Kidney (tissue), 13 donors: ENCODE measurements at regions not wholly inside any gene's neighbourhood (a gene's known extent, or its start where the extent isn't known, plus 50 kb on each side); places are given as distances from the start of the nearest gene placed in this dataset.

ENCODE experiments used
- DNase-seq, 5 donors: peaks; one replicate each; pipeline ENCODE4 v3.0.0-alpha.2; 2013 to 2020
- FAIRE-seq: peaks from 2 replicates; lab custom pipeline; 2012; peaks lifted over from hg19 to GRCh38; lab: Jason Lieb, UNC
- H3K27ac ChIP-seq, 2 donors: one replicate each; pipeline ENCODE4 v1.7.0; 2013; ENCODE audit warnings: low read depth in 2 of 2, low read length in 2 of 2, inconsistent platforms in 1 of 2
- H3K27me3 ChIP-seq: one replicate; pipeline ENCODE4 v1.7.1; 2013; ENCODE audit warnings: low read length, inconsistent platforms; ENCODE audit not compliant: control insufficient read depth, insufficient read depth
- H3K36me3 ChIP-seq, 3 donors: one replicate each; pipeline versions ENCODE4 v1.7.0 to v1.7.1; 2013; ENCODE audit warnings: low read length in 3 of 3, control low read depth in 1 of 3, inconsistent platforms in 1 of 3; ENCODE audit not compliant: insufficient read depth in 3 of 3, control insufficient read depth in 2 of 3
- H3K4me1 ChIP-seq, 3 donors: one replicate each; pipeline versions ENCODE4 v1.7.0 to v1.7.1; 2013; ENCODE audit warnings: low read length in 3 of 3, inconsistent platforms in 1 of 3, low read depth in 1 of 3; ENCODE audit not compliant: control insufficient read depth in 2 of 3, insufficient read depth in 2 of 3
- H3K4me3 ChIP-seq, 3 donors: one replicate each; pipeline versions ENCODE4 v1.7.0 to v1.8.1; 2013; ENCODE audit warnings: low read length in 3 of 3, control low read depth in 1 of 3, inconsistent platforms in 1 of 3
- H3K9ac ChIP-seq, 3 donors: one replicate each; pipeline versions ENCODE4 v1.7.0 to v1.7.1; 2013; ENCODE audit warnings: low read length in 3 of 3, control low read depth in 1 of 3, inconsistent platforms in 1 of 3
- H3K9me3 ChIP-seq, 3 donors: one replicate each; pipeline versions ENCODE4 v1.7.0 to v1.7.1; 2013; ENCODE audit warnings: low read length in 3 of 3, control low read depth in 1 of 3, inconsistent platforms in 1 of 3; ENCODE audit not compliant: control insufficient read depth in 2 of 3, insufficient read depth in 1 of 3
- CTCF ChIP-seq: IDR thresholded peaks from 3 replicates; pipeline ENCODE4 v1.5.1; 2012; ENCODE audit warnings: mild to moderate bottlenecking, moderate library complexity, borderline replicate concordance; ENCODE audit not compliant: insufficient read depth; ENCODE audit errors: extremely low read depth
- intact Hi-C: fragments of 100-400 bp; cut with DNase I; formaldehyde crosslinking; loops from one replicate; pipeline ENCODE4 v1.11.1; 2022
- donor health status: control.
- donor health status: control.
- donor health status: control.
- donor health status: control.
- donor health status: control.
- donor health status: DM: yes; HTN: yes; CAD: no.
- donor health status: Normal renal cell carcinoma (clear cell type).

GRCh38 chr2:156817430-156817829 is 381.3 kb downstream of the GPD2 start:
- intact Hi-C loops = no loop called here
- H3K36me3 ChIP-seq = no peaks in the 10 kb centered on the region
- H3K27me3 ChIP-seq = no peaks in the 10 kb centered on the region
- no peak overlapping the region for H3K9ac ChIP-seq
- H3K27ac ChIP-seq = no peak overlapping the region
- H3K9me3 ChIP-seq = no peaks in the 10 kb centered on the region
- H3K4me3 ChIP-seq = no peak overlapping the region
- DNase-seq (no peak), FAIRE-seq (no peak)
- TF ChIP-seq CTCF = no peak
- H3K4me1 ChIP-seq = no peaks in the 10 kb centered on the region

GRCh38 chr2:156818221-156818620 is 382.0 kb downstream of the GPD2 start:
- TF ChIP-seq CTCF = no peak
- FAIRE-seq (no peak), DNase-seq (no peak)
- H3K4me3 ChIP-seq = no peak overlapping the region
- H3K9ac ChIP-seq = no peak overlapping the region
- H3K4me1 ChIP-seq = no peaks in the 10 kb centered on the region
- no peaks in the 10 kb centered on the region for H3K9me3 ChIP-seq
- no peak overlapping the region for H3K27ac ChIP-seq
- no peaks in the 10 kb centered on the region for H3K27me3 ChIP-seq
- intact Hi-C loops = no loop called here
- H3K36me3 ChIP-seq = no peaks in the 10 kb centered on the region

GRCh38 chr2:156818944-156819343 is 382.8 kb downstream of the GPD2 start:
- Histone ChIP-seq H3K27me3 (no peaks in the 10 kb centered on the region), H3K36me3 (no peaks in the 10 kb centered on the region), H3K27ac (no peak overlapping the region), H3K4me1 (no peaks in the 10 kb centered on the region), H3K9ac (no peak overlapping the region), H3K9me3 (no peaks in the 10 kb centered on the region), H3K4me3 (no peak overlapping the region)
- intact Hi-C loops = no loop called here
- no peak for TF ChIP-seq CTCF
- FAIRE-seq = no peak
- DNase-seq = peak in 2 of 5 donors; percentile 78 to 88

- no peak for FAIRE-seq
- intact Hi-C loops = no loop called here
- no peak overlapping the region for H3K27ac ChIP-seq
Measured at GRCh38 chr2:156826341-156826933, 390.3 kb downstream of the GPD2 start.

More at GRCh38 chr2:156826341-156826933, 390.3 kb downstream of the GPD2 start:
- no peak overlapping the region for H3K4me3 ChIP-seq
- peak in 2 of 5 donors; percentile 29 to 75 for DNase-seq
- no peaks in the 10 kb centered on the region for H3K4me1 ChIP-seq
- no peaks in the 10 kb centered on the region for H3K9me3 ChIP-seq
- TF ChIP-seq CTCF = no peak
- no peaks in the 10 kb centered on the region for H3K27me3 ChIP-seq
- H3K9ac ChIP-seq = no peak overlapping the region
- no peaks in the 10 kb centered on the region for H3K36me3 ChIP-seq
